ENCODE measurements at regions not wholly inside any gene's neighbourhood (a gene's known extent, or its start where the extent isn't known, plus 50 kb on each side); places are given as distances from the start of the nearest gene placed in this dataset.

DNA sequence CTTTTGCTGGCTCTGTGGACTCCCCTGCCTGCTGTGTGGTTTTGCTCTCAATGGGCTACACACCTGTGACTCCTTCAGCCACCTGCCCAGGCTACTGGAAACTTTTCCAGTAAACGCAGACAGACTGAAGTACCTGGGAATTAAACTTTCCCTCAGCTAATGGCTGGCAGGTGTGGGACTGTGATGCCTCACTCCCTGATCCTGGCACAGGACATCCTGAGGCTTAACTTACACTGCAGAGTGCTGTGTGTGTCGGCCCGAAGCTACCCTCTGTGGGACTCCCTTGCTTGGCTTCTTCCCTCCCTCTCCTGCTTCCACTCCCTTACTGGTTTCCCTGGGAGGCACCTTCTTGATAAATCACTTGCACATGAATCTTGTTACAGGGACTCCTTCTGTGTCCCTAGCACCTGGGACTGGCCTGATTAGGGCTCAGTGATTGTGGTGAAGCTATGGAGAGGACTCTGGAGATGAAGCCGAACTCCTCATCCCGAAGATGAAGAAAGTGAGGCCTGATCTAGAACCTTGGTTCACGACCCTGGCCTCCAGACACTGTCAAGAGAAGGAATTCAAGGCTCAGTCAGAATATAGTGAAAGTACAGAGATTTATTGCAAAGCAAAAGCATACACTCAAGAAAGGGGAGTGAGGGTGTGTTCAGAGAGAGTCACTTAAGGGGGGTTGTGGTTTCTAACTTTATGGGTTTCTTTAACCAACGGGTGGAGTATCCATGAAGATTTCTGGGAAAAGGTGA lies 113.4 kb upstream of the ALDH1B1 start:
- H4K20me1 ChIP-seq (ENCODE audit: insufficient read depth, poor library complexity, severe bottlenecking): no peaks in the 10 kb centered on the region
- H3K9me3 ChIP-seq (ENCODE audit: low read depth): no peaks in the 10 kb centered on the region
- H2AFZ ChIP-seq: no peak overlapping the region
- no peak overlapping the region for H3K4me3 ChIP-seq
- no peaks in the 10 kb centered on the region for H3K9me2 ChIP-seq (replicated peaks; ENCODE audit: insufficient read depth)
- no peaks in the 10 kb centered on the region for H3K36me3 ChIP-seq (replicated peaks; ENCODE audit: insufficient read depth, low read depth)
- H3K27ac ChIP-seq: no peak overlapping the region
- TF ChIP-seq, protein P1, sequence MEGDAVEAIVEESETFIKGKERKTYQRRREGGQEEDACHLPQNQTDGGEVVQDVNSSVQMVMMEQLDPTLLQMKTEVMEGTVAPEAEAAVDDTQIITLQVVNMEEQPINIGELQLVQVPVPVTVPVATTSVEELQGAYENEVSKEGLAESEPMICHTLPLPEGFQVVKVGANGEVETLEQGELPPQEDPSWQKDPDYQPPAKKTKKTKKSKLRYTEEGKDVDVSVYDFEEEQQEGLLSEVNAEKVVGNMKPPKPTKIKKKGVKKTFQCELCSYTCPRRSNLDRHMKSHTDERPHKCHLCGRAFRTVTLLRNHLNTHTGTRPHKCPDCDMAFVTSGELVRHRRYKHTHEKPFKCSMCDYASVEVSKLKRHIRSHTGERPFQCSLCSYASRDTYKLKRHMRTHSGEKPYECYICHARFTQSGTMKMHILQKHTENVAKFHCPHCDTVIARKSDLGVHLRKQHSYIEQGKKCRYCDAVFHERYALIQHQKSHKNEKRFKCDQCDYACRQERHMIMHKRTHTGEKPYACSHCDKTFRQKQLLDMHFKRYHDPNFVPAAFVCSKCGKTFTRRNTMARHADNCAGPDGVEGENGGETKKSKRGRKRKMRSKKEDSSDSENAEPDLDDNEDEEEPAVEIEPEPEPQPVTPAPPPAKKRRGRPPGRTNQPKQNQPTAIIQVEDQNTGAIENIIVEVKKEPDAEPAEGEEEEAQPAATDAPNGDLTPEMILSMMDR (IDR thresholded peaks at IDR 0.05; ENCODE audit: poor library complexity): no peak
- TF ChIP-seq EZH2phosphoT487 (IDR thresholded peaks at IDR 0.05; ENCODE audit: low read depth, severe bottlenecking, unreplicated experiment) (no peak), EZH2 (IDR thresholded peaks at IDR 0.05; ENCODE audit: borderline replicate concordance) (no peak)
- WGBS (ENCODE audit: low lambda C conversion rate, missing lambda C conversion rate): 89% methylated on average over 7 of the region's 7 CpGs
- no peak for DNase-seq (ENCODE audit: low spot score)
- H3K4me1 ChIP-seq (ENCODE audit: insufficient read depth): peaks cover 5% of the 10 kb centered on the region
- no peak overlapping the region for H3K4me2 ChIP-seq
- H3K79me2 ChIP-seq: no peaks in the 10 kb centered on the region
- no peaks in the 10 kb centered on the region for H3K27me3 ChIP-seq

DNA sequence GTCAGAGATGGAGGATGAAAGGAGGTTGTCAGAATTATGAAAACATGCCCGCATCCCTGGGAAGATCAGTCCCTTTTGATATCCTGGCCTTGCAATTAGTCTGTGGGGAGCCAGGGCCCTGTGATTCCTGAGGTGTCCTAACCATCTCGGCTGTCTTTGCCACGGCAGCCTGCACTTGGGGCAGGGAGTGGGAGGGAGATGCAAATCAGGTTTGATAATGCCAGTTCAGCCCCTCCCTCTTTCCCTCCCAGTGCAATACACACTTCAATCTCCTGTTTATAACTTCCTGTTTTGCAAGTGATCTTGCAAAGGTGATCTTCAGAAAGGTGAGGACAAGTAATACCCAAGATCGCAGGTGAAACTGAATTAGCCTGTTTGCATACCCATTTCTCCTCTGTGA lies 114.0 kb upstream of the ALDH1B1 start:
- no peaks in the 10 kb centered on the region for H3K79me2 ChIP-seq
- H3K4me1 ChIP-seq (ENCODE audit: insufficient read depth): peaks cover 5% of the 10 kb centered on the region
- H3K9me3 ChIP-seq (ENCODE audit: low read depth): no peaks in the 10 kb centered on the region
- TF ChIP-seq EZH2 (IDR thresholded peaks at IDR 0.05; ENCODE audit: borderline replicate concordance): no peak
- no peak for TF ChIP-seq EZH2phosphoT487 (IDR thresholded peaks at IDR 0.05; ENCODE audit: low read depth, severe bottlenecking, unreplicated experiment)
- DNase-seq (ENCODE audit: low spot score): no peak
- no peak overlapping the region for H3K4me2 ChIP-seq
- H3K36me3 ChIP-seq (replicated peaks; ENCODE audit: insufficient read depth, low read depth): no peaks in the 10 kb centered on the region
- no peaks in the 10 kb centered on the region for H3K27me3 ChIP-seq
- no peak overlapping the region for H3K27ac ChIP-seq
- no peak overlapping the region for H2AFZ ChIP-seq
- WGBS (ENCODE audit: low lambda C conversion rate, missing lambda C conversion rate): 66% methylated on average over 4 of the region's 4 CpGs
- H4K20me1 ChIP-seq (ENCODE audit: insufficient read depth, poor library complexity, severe bottlenecking): no peaks in the 10 kb centered on the region
- H3K9me2 ChIP-seq (replicated peaks; ENCODE audit: insufficient read depth): no peaks in the 10 kb centered on the region
- H3K4me3 ChIP-seq: no peak overlapping the region

DNA sequence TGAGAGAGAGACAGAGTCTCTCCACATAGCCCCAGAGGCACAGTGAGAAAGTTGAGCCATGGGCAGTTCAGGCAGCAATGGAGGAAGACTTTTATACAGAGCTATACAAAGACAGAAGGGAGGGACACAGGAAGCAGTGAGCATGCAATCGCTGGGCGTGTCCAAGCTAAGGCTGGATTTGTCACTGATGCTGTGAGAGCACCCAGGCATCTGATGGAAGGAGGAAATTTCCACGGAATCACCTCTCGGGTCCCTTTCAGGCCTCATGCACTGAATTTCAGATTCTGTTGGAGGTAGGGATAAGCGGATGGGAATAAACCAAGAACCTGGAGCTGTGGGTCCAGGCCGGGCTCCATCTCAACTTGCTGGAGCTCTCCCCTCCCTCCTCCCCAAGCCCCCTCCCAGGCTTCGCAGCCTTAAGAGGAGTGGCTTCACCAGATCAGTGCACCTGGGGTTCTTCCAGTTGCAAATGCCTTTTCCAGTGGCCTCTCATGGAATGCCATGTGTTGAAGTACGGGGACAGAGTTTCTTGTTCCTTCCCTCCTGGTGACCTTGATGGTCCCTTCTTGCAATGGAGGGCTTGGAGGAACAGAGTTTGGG lies 114.8 kb upstream of the ALDH1B1 start:
- no peaks in the 10 kb centered on the region for H3K36me3 ChIP-seq (replicated peaks; ENCODE audit: insufficient read depth, low read depth)
- H3K4me2 ChIP-seq: no peak overlapping the region
- H2AFZ ChIP-seq: no peak overlapping the region
- no peak overlapping the region for H3K4me3 ChIP-seq
- no peaks in the 10 kb centered on the region for H3K9me3 ChIP-seq (ENCODE audit: low read depth)
- peaks cover 5% of the 10 kb centered on the region for H3K4me1 ChIP-seq (ENCODE audit: insufficient read depth)
- no peaks in the 10 kb centered on the region for H3K27me3 ChIP-seq
- DNase-seq (ENCODE audit: low spot score): no peak
- no peaks in the 10 kb centered on the region for H3K9me2 ChIP-seq (replicated peaks; ENCODE audit: insufficient read depth)
- TF ChIP-seq EZH2phosphoT487 (IDR thresholded peaks at IDR 0.05; ENCODE audit: low read depth, severe bottlenecking, unreplicated experiment) (no peak), EZH2 (IDR thresholded peaks at IDR 0.05; ENCODE audit: borderline replicate concordance) (no peak)
- TF ChIP-seq, protein P1 (IDR thresholded peaks at IDR 0.05; ENCODE audit: poor library complexity): no peak
- 96% methylated on average over 7 of the region's 8 CpGs for WGBS (ENCODE audit: low lambda C conversion rate, missing lambda C conversion rate)
- no peaks in the 10 kb centered on the region for H4K20me1 ChIP-seq (ENCODE audit: insufficient read depth, poor library complexity, severe bottlenecking)
- H3K79me2 ChIP-seq: no peaks in the 10 kb centered on the region
- H3K27ac ChIP-seq: no peak overlapping the region

DNA sequence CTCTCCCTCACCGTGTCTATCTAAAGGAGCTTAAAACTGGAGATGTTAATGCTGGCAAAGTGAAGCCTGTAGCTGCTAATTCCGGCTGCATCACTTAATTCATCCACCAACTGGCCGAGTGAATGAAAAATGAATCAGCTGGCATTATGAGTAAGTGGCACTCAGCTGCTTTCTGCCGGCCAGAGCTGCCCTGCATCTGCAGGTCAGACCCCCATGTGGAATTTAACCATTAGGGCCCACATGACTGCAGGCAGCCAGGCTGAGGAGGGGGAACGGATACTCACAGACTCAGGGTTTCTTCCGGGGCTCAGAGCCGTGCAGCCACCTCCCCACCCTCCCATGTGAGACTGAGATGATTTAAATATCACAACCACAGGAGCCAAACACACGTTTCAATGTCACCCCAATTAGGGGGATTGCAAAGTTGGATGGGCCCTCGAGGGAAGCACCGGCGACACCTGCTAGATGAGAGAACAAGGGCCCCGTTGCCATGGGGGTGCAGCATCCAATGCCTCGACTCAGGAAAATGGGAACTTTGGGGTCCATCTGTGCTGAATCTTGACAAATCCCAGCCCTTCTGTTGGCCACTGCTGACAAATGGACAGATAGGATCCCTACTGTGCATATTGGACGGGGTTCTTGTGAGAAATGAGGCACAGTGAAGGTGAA lies 115.6 kb upstream of the ALDH1B1 start:
- Histone ChIP-seq H3K79me2 (no peaks in the 10 kb centered on the region), H3K27me3 (no peaks in the 10 kb centered on the region), H3K9me3 (ENCODE audit: low read depth) (no peaks in the 10 kb centered on the region), H3K4me2 (no peak overlapping the region), H3K4me3 (no peak overlapping the region), H3K4me1 (ENCODE audit: insufficient read depth) (peaks cover 5% of the 10 kb centered on the region), H3K9me2 (replicated peaks; ENCODE audit: insufficient read depth) (no peaks in the 10 kb centered on the region), H2AFZ (no peak overlapping the region), H3K27ac (no peak overlapping the region), H4K20me1 (ENCODE audit: insufficient read depth, poor library complexity, severe bottlenecking) (no peaks in the 10 kb centered on the region), H3K36me3 (replicated peaks; ENCODE audit: insufficient read depth, low read depth) (no peaks in the 10 kb centered on the region)
- 84% methylated on average over 14 of the region's 14 CpGs for WGBS (ENCODE audit: low lambda C conversion rate, missing lambda C conversion rate)
- TF ChIP-seq, protein P1 (IDR thresholded peaks at IDR 0.05; ENCODE audit: poor library complexity): no peak
- TF ChIP-seq EZH2phosphoT487 (IDR thresholded peaks at IDR 0.05; ENCODE audit: low read depth, severe bottlenecking, unreplicated experiment): no peak
- TF ChIP-seq EZH2 (IDR thresholded peaks at IDR 0.05; ENCODE audit: borderline replicate concordance): no peak
- DNase-seq (ENCODE audit: low spot score): no peak
